C4-2B (cell line): ENCODE measurements at regions not wholly inside any gene's neighbourhood (a gene's known extent, or its start where the extent isn't known, plus 50 kb on each side); places are given as distances from the start of the nearest gene placed in this dataset.

Experiments
- ZFX ChIP-seq: fragments of 450-650 bp; IDR thresholded peaks from 2 replicates; pipeline ENCODE4 v1.6.1; 2017
- TF ChIP-seq, protein P1 (sequence below): fragments of 450-650 bp; conservative IDR thresholded peaks from 2 replicates; pipeline ENCODE4 v1.5.1; 2017; ENCODE audit warnings: mild to moderate bottlenecking

DNA sequence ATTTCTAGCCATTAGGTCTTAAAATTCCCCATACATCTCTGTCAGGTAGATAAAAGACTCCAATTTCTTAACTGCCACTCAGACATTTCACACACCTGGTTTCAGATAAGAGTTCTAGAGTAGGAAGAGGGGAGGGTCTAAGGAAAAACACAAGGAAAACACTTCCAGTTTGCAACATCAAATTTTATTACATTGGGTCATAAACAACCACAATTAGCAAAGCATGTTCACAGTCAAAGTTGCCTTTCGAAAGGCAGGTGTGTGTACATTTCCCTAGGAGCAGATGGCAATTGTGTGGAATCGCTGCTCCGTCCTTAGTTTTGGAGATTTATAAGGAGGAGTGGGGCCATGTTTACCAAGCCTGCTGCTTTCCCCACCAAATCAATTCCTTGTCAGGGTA, 120.8 kb downstream of the DMRT2 start:
- TF ChIP-seq, protein P1, sequence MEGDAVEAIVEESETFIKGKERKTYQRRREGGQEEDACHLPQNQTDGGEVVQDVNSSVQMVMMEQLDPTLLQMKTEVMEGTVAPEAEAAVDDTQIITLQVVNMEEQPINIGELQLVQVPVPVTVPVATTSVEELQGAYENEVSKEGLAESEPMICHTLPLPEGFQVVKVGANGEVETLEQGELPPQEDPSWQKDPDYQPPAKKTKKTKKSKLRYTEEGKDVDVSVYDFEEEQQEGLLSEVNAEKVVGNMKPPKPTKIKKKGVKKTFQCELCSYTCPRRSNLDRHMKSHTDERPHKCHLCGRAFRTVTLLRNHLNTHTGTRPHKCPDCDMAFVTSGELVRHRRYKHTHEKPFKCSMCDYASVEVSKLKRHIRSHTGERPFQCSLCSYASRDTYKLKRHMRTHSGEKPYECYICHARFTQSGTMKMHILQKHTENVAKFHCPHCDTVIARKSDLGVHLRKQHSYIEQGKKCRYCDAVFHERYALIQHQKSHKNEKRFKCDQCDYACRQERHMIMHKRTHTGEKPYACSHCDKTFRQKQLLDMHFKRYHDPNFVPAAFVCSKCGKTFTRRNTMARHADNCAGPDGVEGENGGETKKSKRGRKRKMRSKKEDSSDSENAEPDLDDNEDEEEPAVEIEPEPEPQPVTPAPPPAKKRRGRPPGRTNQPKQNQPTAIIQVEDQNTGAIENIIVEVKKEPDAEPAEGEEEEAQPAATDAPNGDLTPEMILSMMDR, result no peak
- no peak for TF ChIP-seq ZFX
